HepG2 (cell line): ENCODE measurements at regions not wholly inside any gene's neighbourhood (a gene's known extent, or its start where the extent isn't known, plus 50 kb on each side); places are given as distances from the start of the nearest gene placed in this dataset.

Experiments used
- ATAC-seq: fragments of 200-7000 bp; cut with Tn5 transposase; 3 replicates; pipeline ENCODE4 v1.9.1; 2020; ENCODE audit warnings: mild to moderate bottlenecking, moderate library complexity
- BruUV-seq: library from RNA; stranded (reverse); fragments of 400-500 nt; replicated peaks from 2 replicates; lab custom pipeline; 2021; lab: Mats Ljungman, UMichigan
- CTCF ChIA-PET: fragments of 300-600 bp; formaldehyde crosslinking; extraction: SDS; loops from one replicate; lab custom pipeline; 2021; ENCODE audit warnings: low total read pairs, inconsistent platforms, low intra/inter-chr PET ratio; lab: Yijun Ruan, JAX
- POLR2A ChIA-PET: fragments of 350-600 bp; sonication (Branson Sonifier 250); formaldehyde crosslinking; loops from one replicate; lab custom pipeline; 2020; ENCODE audit warnings: antibody characterized with exemption, inconsistent platforms; lab: Yijun Ruan, JAX
- DNase-seq: peaks from one replicate; pipeline ENCODE4 v3.0.0-alpha.2; 2015; ENCODE audit warnings: low spot score
- FAIRE-seq: peaks from 3 replicates; lab custom pipeline; 2011; peaks lifted over from hg19 to GRCh38; lab: Jason Lieb, UNC
- H2AFZ ChIP-seq: one replicate; pipeline ENCODE4 v1.6.1; 2011; ENCODE audit warnings: low read length, inconsistent platforms
- H3K27ac ChIP-seq: fragments of 300-600 bp; 3 replicates; pipeline ENCODE4 v1.8.0; 2011; ENCODE audit warnings: mixed run types, mild to moderate bottlenecking, mixed read lengths, low read length, inconsistent platforms; ENCODE audit not compliant: insufficient read depth; ENCODE audit errors: extremely low read length
- H3K27me3 ChIP-seq, 2 experiments: fragments of 200-600 bp in 1 of 2; 2 replicates in 1 of 2; 3 replicates in 1 of 2; pipeline versions ENCODE4 v1.6.0 to v1.8.0; 2011; ENCODE audit warnings: low read length in 2 of 2, mild to moderate bottlenecking in 2 of 2, moderate library complexity in 2 of 2, inconsistent platforms in 1 of 2; ENCODE audit not compliant: insufficient read depth in 2 of 2, control insufficient read depth in 1 of 2
- H3K36me3 ChIP-seq, 2 experiments: fragments of 200-600 bp in 1 of 2; replicated peaks in 1 of 2; 2 replicates in 1 of 2; 3 replicates in 1 of 2; pipeline versions ENCODE4 v1.5.1 to v1.8.0; 2011; ENCODE audit warnings: low read length in 2 of 2, inconsistent platforms in 1 of 2; ENCODE audit not compliant: insufficient read depth in 2 of 2, control insufficient read depth in 1 of 2
- H3K4me1 ChIP-seq: 2 replicates; pipeline ENCODE4 v1.5.1; 2012; ENCODE audit warnings: low read length, inconsistent platforms; ENCODE audit not compliant: insufficient read depth
- H3K4me2 ChIP-seq: 2 replicates; pipeline ENCODE4 v1.6.0; 2011; ENCODE audit warnings: low read depth, low read length, inconsistent platforms
- H3K4me3 ChIP-seq, 3 experiments: fragments of 200-600 bp in 1 of 3; sonication (generic), shearing (Covaris generic) in 1 of 3; replicated peaks in 1 of 3; 2 replicates each; pipeline ENCODE4 v1.5.1; 2011 to 2016; ENCODE audit warnings: low read length in 3 of 3, inconsistent platforms in 2 of 3, low read depth in 2 of 3, mild to moderate bottlenecking in 2 of 3, control low read depth in 1 of 3, mixed read lengths in 1 of 3; ENCODE audit not compliant: insufficient read depth in 1 of 3
- H3K79me2 ChIP-seq: one replicate; pipeline ENCODE4 v1.6.1; 2011; ENCODE audit warnings: low read length, inconsistent platforms; ENCODE audit not compliant: insufficient read depth
- H3K9ac ChIP-seq: 2 replicates; pipeline ENCODE4 v1.6.0; 2011; ENCODE audit warnings: mild to moderate bottlenecking, low read depth, low read length, inconsistent platforms; ENCODE audit not compliant: insufficient read depth
- H3K9me3 ChIP-seq: 2 replicates; pipeline ENCODE4 v1.5.1; 2012; ENCODE audit warnings: mild to moderate bottlenecking, low read length
- H4K20me1 ChIP-seq: 2 replicates; pipeline ENCODE4 v1.6.0; 2011; ENCODE audit warnings: inconsistent platforms, mild to moderate bottlenecking, low read length, moderate library complexity; ENCODE audit not compliant: insufficient read depth
- ESRRA ChIP-seq: sonication (generic); formaldehyde crosslinking; IDR thresholded peaks from 2 replicates; pipeline ENCODE4 v1.5.1; 2020; ENCODE audit warnings: mild to moderate bottlenecking, low read depth, missing genetic modification reagents
- FOXC1 ChIP-seq: sonication (generic); formaldehyde crosslinking; IDR thresholded peaks from 2 replicates; pipeline ENCODE4 v1.8.0; 2022; ENCODE audit warnings: mild to moderate bottlenecking, missing genetic modification reagents, borderline replicate concordance
- FOXO1 ChIP-seq: sonication (generic); formaldehyde crosslinking; IDR thresholded peaks from 2 replicates; pipeline ENCODE4 v1.4.0; 2020; ENCODE audit warnings: missing genetic modification reagents
- GPN1 ChIP-seq: sonication (generic); formaldehyde crosslinking; IDR thresholded peaks from 2 replicates; pipeline ENCODE4 v1.5.1; 2020; ENCODE audit warnings: missing genetic modification reagents, borderline replicate concordance
- GTF2F1 ChIP-seq: fragments of 150-350 bp; IDR thresholded peaks from 2 replicates; pipeline ENCODE4 v1.6.1; 2014; ENCODE audit warnings: low read length
- HMGA1 ChIP-seq: sonication (generic); formaldehyde crosslinking; conservative IDR thresholded peaks from 2 replicates; pipeline ENCODE4 v1.4.0; 2020; ENCODE audit warnings: missing genetic modification reagents
- HOMEZ ChIP-seq: IDR thresholded peaks from 2 replicates; pipeline ENCODE4 v1.6.1; 2016; ENCODE audit warnings: low read depth
- NCOA2 ChIP-seq: sonication (generic); formaldehyde crosslinking; IDR thresholded peaks from 2 replicates; pipeline ENCODE4 v1.8.0; 2022; ENCODE audit warnings: inconsistent platforms
- SATB2 ChIP-seq: sonication (generic); formaldehyde crosslinking; IDR thresholded peaks from 2 replicates; pipeline ENCODE4 v1.5.0; 2020; ENCODE audit warnings: missing genetic modification reagents
- THAP7 ChIP-seq: sonication (generic); formaldehyde crosslinking; IDR thresholded peaks from 2 replicates; pipeline ENCODE4 v1.8.1; 2023; ENCODE audit warnings: mild to moderate bottlenecking, missing genetic modification reagents
- TMF1 ChIP-seq: sonication (generic); formaldehyde crosslinking; IDR thresholded peaks from 2 replicates; pipeline ENCODE4 v1.8.1; 2022; ENCODE audit warnings: low read depth, missing genetic modification reagents
- ZBTB37 ChIP-seq: sonication (generic); formaldehyde crosslinking; IDR thresholded peaks from 2 replicates; pipeline ENCODE4 v1.4.0; 2020; ENCODE audit warnings: mild to moderate bottlenecking, missing genetic modification reagents
- ZNF367 ChIP-seq: sonication (generic); formaldehyde crosslinking; IDR thresholded peaks from 2 replicates; pipeline ENCODE4 v1.4.0; 2020; ENCODE audit warnings: missing genetic modification reagents, borderline replicate concordance
- ZNF44 ChIP-seq: sonication (generic); formaldehyde crosslinking; IDR thresholded peaks from 2 replicates; pipeline ENCODE4 v1.5.1; 2020; ENCODE audit warnings: mild to moderate bottlenecking, missing genetic modification reagents
- ZNF513 ChIP-seq: sonication (generic); formaldehyde crosslinking; conservative IDR thresholded peaks from 2 replicates; pipeline ENCODE4 v1.5.0; 2020; ENCODE audit warnings: missing genetic modification reagents
- ZNF672 ChIP-seq: sonication (generic); formaldehyde crosslinking; IDR thresholded peaks from 2 replicates; pipeline ENCODE4 v1.8.1; 2022; ENCODE audit warnings: missing genetic modification reagents
- ZNF7 ChIP-seq: IDR thresholded peaks from 2 replicates; pipeline ENCODE4 v1.6.1; 2016; ENCODE audit warnings: missing biosample characterization, missing genetic modification reagents
- ZZZ3 ChIP-seq: sonication (generic); formaldehyde crosslinking; IDR thresholded peaks from 2 replicates; pipeline ENCODE4 v1.4.0; 2020; ENCODE audit warnings: missing genetic modification reagents, mild to moderate bottlenecking, borderline replicate concordance
- WGBS: methylation state at CpG from one replicate; pipeline ENCODE4 v1.1.6; 2017; ENCODE audit warnings: low lambda C conversion rate; 5-methylcytosine and 5-hydroxymethylcytosine counted together
- in situ Hi-C: cut with HindIII; loops from 2 replicates; pipeline ENCODE4 v1.10.0; 2017; ENCODE audit warnings: low pct_unique_long_range_greater_than_20kb; ENCODE audit not compliant: extremely low pct_ligation_motif_present
- intact Hi-C: fragments of 100-400 bp; cut with micrococcal nuclease; formaldehyde crosslinking; loops from one replicate; pipeline ENCODE4 v1.10.0; 2022; ENCODE audit not compliant: unreplicated experiment

GRCh38 chr18:24999650-25000267, 352.2 kb downstream of the ZNF521 start (continued):
- TF ChIP-seq HOMEZ (no peak), ZNF672 (CRISPR knock-in tag) (no peak), TMF1 (CRISPR knock-in tag) (no peak), GPN1 (CRISPR knock-in tag) (no peak), FOXC1 (CRISPR knock-in tag) (no peak), FOXO1 (CRISPR knock-in tag) (no peak), ESRRA (CRISPR knock-in tag) (no peak)
- TF ChIP-seq, all 625 proteins: peak for 0

GRCh38 chr18:25001803-25002202, 350.2 kb downstream of the ZNF521 start:
- intact Hi-C loops, result no loop called here
- TF ChIP-seq SATB2 (CRISPR knock-in tag) (no peak), ZNF513 (CRISPR knock-in tag) (no peak), FOXC1 (CRISPR knock-in tag) (no peak), THAP7 (CRISPR knock-in tag) (no peak), ZZZ3 (CRISPR knock-in tag) (no peak), ZNF44 (CRISPR knock-in tag) (no peak), ZNF7 (CRISPR knock-in tag) (no peak), ZBTB37 (CRISPR knock-in tag) (no peak), HMGA1 (CRISPR knock-in tag) (no peak), NCOA2 (CRISPR knock-in tag) (no peak), ZNF367 (no peak), GTF2F1 (no peak)

More at GRCh38 chr18:25001803-25002202, 350.2 kb downstream of the ZNF521 start:
- no peaks in the 10 kb centered on the region for H3K79me2 ChIP-seq
- no peaks in the 10 kb centered on the region; a peak in 1 of 5 replicates for H3K27me3 ChIP-seq
- no peak for DNase-seq
- no peak overlapping the region for H3K9ac ChIP-seq
- no peak overlapping the region for H3K27ac ChIP-seq
- peaks cover 16% of the 10 kb centered on the region for H3K9me3 ChIP-seq
- no peaks in the 10 kb centered on the region for H4K20me1 ChIP-seq
- H3K36me3 ChIP-seq, result no peaks in the 10 kb centered on the region
- WGBS, result 0% methylated on average over 2 of the region's 2 CpGs
- BruUV-seq, result no TSS peak
- H3K4me3 ChIP-seq, result no peak overlapping the region
- H2AFZ ChIP-seq, result no peak overlapping the region
- ChIA-PET POLR2A (no interaction called here), CTCF (no interaction called here)
- no peaks in the 10 kb centered on the region for H3K4me1 ChIP-seq
- no peak for FAIRE-seq
- in situ Hi-C loops, result no loop called here
- ATAC-seq, result no peak
- no peak overlapping the region for H3K4me2 ChIP-seq
